H9 (cell line): ENCODE measurements at regions not wholly inside any gene's neighbourhood (a gene's known extent, or its start where the extent isn't known, plus 50 kb on each side); places are given as distances from the start of the nearest gene placed in this dataset.

Experiments
- DNase-seq: peaks from one replicate; pipeline ENCODE4 v3.0.0-alpha.2; 2017
- H2AFZ ChIP-seq: one replicate; pipeline ENCODE4 v1.6.1; 2013; ENCODE audit warnings: mild to moderate bottlenecking, low read length, control low read depth, moderate library complexity
- H2AK5ac ChIP-seq: 2 replicates; pipeline ENCODE4 v1.6.1; 2013; ENCODE audit warnings: low read length, control low read depth, mixed read lengths; ENCODE audit not compliant: insufficient read length
- H2BK120ac ChIP-seq: one replicate; pipeline ENCODE4 v1.6.1; 2013; ENCODE audit warnings: low read depth, mild to moderate bottlenecking, low read length, control low read depth, inconsistent platforms; ENCODE audit not compliant: poor library complexity, severe bottlenecking
- H2BK12ac ChIP-seq: 2 replicates; pipeline ENCODE4 v1.6.1; 2013; ENCODE audit warnings: low read length, control low read depth, mixed read lengths, low read depth; ENCODE audit not compliant: insufficient read length
- H2BK15ac ChIP-seq: 2 replicates; pipeline ENCODE4 v1.6.1; 2013; ENCODE audit warnings: low read depth, low read length, control low read depth
- H2BK20ac ChIP-seq: one replicate; pipeline ENCODE4 v1.6.1; 2013; ENCODE audit warnings: low read depth, mild to moderate bottlenecking, low read length, control low read depth, inconsistent platforms; ENCODE audit not compliant: poor library complexity, severe bottlenecking
- H2BK5ac ChIP-seq: 2 replicates; pipeline ENCODE4 v1.6.1; 2013; ENCODE audit warnings: low read length, control low read depth, mixed read lengths; ENCODE audit not compliant: insufficient read length
- H3K14ac ChIP-seq: 2 replicates; pipeline ENCODE4 v1.6.1; 2013; ENCODE audit warnings: low read length, control low read depth; ENCODE audit not compliant: insufficient read depth
- H3K18ac ChIP-seq: 2 replicates; pipeline ENCODE4 v1.6.1; 2013; ENCODE audit warnings: low read depth, mild to moderate bottlenecking, mixed read lengths, low read length, control low read depth; ENCODE audit not compliant: insufficient read length
- H3K23ac ChIP-seq: 2 replicates; pipeline ENCODE4 v1.6.1; 2013; ENCODE audit warnings: low read length, control low read depth, mixed read lengths, low read depth; ENCODE audit not compliant: insufficient read length
- H3K23me2 ChIP-seq: 2 replicates; pipeline ENCODE4 v1.6.1; 2013; ENCODE audit warnings: low read depth, mild to moderate bottlenecking, mixed read lengths, low read length, control low read depth; ENCODE audit not compliant: insufficient read length, poor library complexity, severe bottlenecking
- H3K27ac ChIP-seq: 2 replicates; pipeline ENCODE4 v1.5.1; 2013; ENCODE audit warnings: low read length, control low read depth, mixed read lengths, low read depth; ENCODE audit not compliant: insufficient read length
- H3K27me3 ChIP-seq: 2 replicates; pipeline ENCODE4 v1.6.1; 2013; ENCODE audit warnings: low read length, control low read depth, inconsistent platforms; ENCODE audit not compliant: insufficient read depth
- H3K4ac ChIP-seq: 2 replicates; pipeline ENCODE4 v1.6.1; 2013; ENCODE audit warnings: low read depth, mild to moderate bottlenecking, control low read depth, inconsistent platforms, low read length, moderate library complexity
- H3K4me1 ChIP-seq: 2 replicates; pipeline ENCODE4 v1.6.1; 2013; ENCODE audit warnings: low read length, control low read depth, inconsistent platforms; ENCODE audit not compliant: insufficient read depth
- H3K4me2 ChIP-seq: 2 replicates; pipeline ENCODE4 v1.6.1; 2013; ENCODE audit warnings: low read length, control low read depth, mixed read lengths; ENCODE audit not compliant: insufficient read length, insufficient read depth
- H3K56ac ChIP-seq: 2 replicates; pipeline ENCODE4 v1.6.1; 2013; ENCODE audit warnings: low read depth, mild to moderate bottlenecking, mixed read lengths, low read length, control low read depth; ENCODE audit not compliant: insufficient read length
- H3K79me1 ChIP-seq: 2 replicates; pipeline ENCODE4 v1.6.1; 2013; ENCODE audit warnings: low read depth, mild to moderate bottlenecking, moderate library complexity, low read length, control low read depth, inconsistent platforms; ENCODE audit not compliant: insufficient read depth, poor library complexity, severe bottlenecking
- H3K79me2 ChIP-seq: 2 replicates; pipeline ENCODE4 v1.6.1; 2013; ENCODE audit warnings: low read length, control low read depth, inconsistent platforms; ENCODE audit not compliant: insufficient read depth
- H3K9ac ChIP-seq: 2 replicates; pipeline ENCODE4 v1.6.1; 2013; ENCODE audit warnings: low read length, control low read depth, mixed read lengths; ENCODE audit not compliant: insufficient read length; ENCODE audit errors: extremely low read depth
- H3K9me3 ChIP-seq: one replicate; pipeline ENCODE4 v1.6.1; 2013; ENCODE audit warnings: low read depth, low read length, inconsistent platforms; ENCODE audit not compliant: control insufficient read depth
- H3T11ph ChIP-seq: one replicate; pipeline ENCODE4 v1.6.1; 2013; ENCODE audit warnings: mild to moderate bottlenecking, low read length, control low read depth, inconsistent platforms
- H4K20me1 ChIP-seq: one replicate; pipeline ENCODE4 v1.6.1; 2013; ENCODE audit not compliant: control insufficient read depth, insufficient read length, insufficient read depth
- H4K5ac ChIP-seq: 2 replicates; pipeline ENCODE4 v1.6.1; 2013; ENCODE audit warnings: low read depth, mild to moderate bottlenecking, mixed read lengths, low read length, control low read depth; ENCODE audit not compliant: insufficient read length
- H4K8ac ChIP-seq: replicated peaks from 2 replicates; pipeline ENCODE4 v1.6.1; 2013; ENCODE audit warnings: low read length, control low read depth, mixed read lengths, low read depth; ENCODE audit not compliant: insufficient read length
- H4K91ac ChIP-seq: 2 replicates; pipeline ENCODE4 v1.6.1; 2013; ENCODE audit warnings: low read depth, mild to moderate bottlenecking, moderate library complexity, mixed read lengths, low read length, control low read depth; ENCODE audit not compliant: insufficient read length
- H3K27ac Mint-ChIP-seq, 3 experiments: 2 replicates in 2 of 3; 3 replicates in 1 of 3; pipeline ENCODE4 v1.8.0; 2020 to 2021; ENCODE audit warnings: mixed read lengths in 3 of 3, mild to moderate bottlenecking in 1 of 3, moderate library complexity in 1 of 3
- H3K27me3 Mint-ChIP-seq: 2 replicates; pipeline ENCODE4 v1.8.0; 2021; ENCODE audit warnings: low read depth, mild to moderate bottlenecking, moderate library complexity, mixed read lengths
- H3K36me3 Mint-ChIP-seq, 3 experiments: 2 replicates in 2 of 3; 3 replicates in 1 of 3; pipeline ENCODE4 v1.8.0; 2020 to 2021; ENCODE audit warnings: low read depth in 3 of 3, mixed read lengths in 3 of 3; ENCODE audit not compliant: insufficient read depth in 1 of 3
- H3K4me1 Mint-ChIP-seq, 2 experiments: 2 replicates each; pipeline ENCODE4 v1.8.0; 2020; ENCODE audit warnings: mixed read lengths in 2 of 2
- H3K4me3 Mint-ChIP-seq, 2 experiments: 2 replicates in 1 of 2; 3 replicates in 1 of 2; pipeline ENCODE4 v1.8.0; 2020 to 2021; ENCODE audit warnings: mild to moderate bottlenecking in 2 of 2, mixed read lengths in 2 of 2, moderate library complexity in 1 of 2
- H3K9me3 Mint-ChIP-seq, 2 experiments: 2 replicates in 1 of 2; 3 replicates in 1 of 2; pipeline ENCODE4 v1.8.0; 2020; ENCODE audit warnings: mild to moderate bottlenecking in 2 of 2, mixed read lengths in 2 of 2, moderate library complexity in 1 of 2
- CTCF ChIP-seq: fragments of 200-600 bp; sonication (generic); conservative IDR thresholded peaks from 3 replicates; pipeline ENCODE4 v1.8.0; 2021; ENCODE audit warnings: antibody characterized with exemption, mild to moderate bottlenecking
- WGBS: extraction: QIAGEN DNeasy Blood & Tissue Kit; methylation state at CpG from one replicate; pipeline ENCODE4 v1.1.7; 2013; ENCODE audit warnings: missing lambda C conversion rate, low lambda C conversion rate, mixed read lengths; ENCODE audit not compliant: insufficient read length; ENCODE audit errors: extremely low coverage; 5-methylcytosine and 5-hydroxymethylcytosine counted together

GRCh38 chr10:127804696-127805095 is 67.7 kb downstream of the FOXI2 start:
- H2BK15ac ChIP-seq, result no peak overlapping the region
- H2BK20ac ChIP-seq, result no peak overlapping the region
- WGBS, result no CpG with 5 or more reads among the region's 8 CpGs
- no peak overlapping the region for H3K4ac ChIP-seq
- no peak overlapping the region for H2AFZ ChIP-seq
- DNase-seq, result no peak
- no peaks in the 10 kb centered on the region for H3K79me1 ChIP-seq
- no peak overlapping the region for H2BK5ac ChIP-seq
- no peak overlapping the region for H2AK5ac ChIP-seq
- no peak overlapping the region for H3K27ac Mint-ChIP-seq
- peaks cover 4 to 9% of the 10 kb centered on the region in 2 experiments; a peak in 3 of 5 replicates for H3K9me3 Mint-ChIP-seq
- H3K27ac ChIP-seq, result no peak overlapping the region
- no peak overlapping the region for H4K8ac ChIP-seq
- H3K23me2 ChIP-seq, result no peaks in the 10 kb centered on the region
- no peak overlapping the region for H4K5ac ChIP-seq
- no peak overlapping the region for H3K4me3 Mint-ChIP-seq
- H3K18ac ChIP-seq, result no peak overlapping the region
- no peak overlapping the region for H2BK12ac ChIP-seq
- H3K56ac ChIP-seq, result no peak overlapping the region
- no peaks in the 10 kb centered on the region; the same call in none of the 2 replicates for H3K27me3 Mint-ChIP-seq
- H4K91ac ChIP-seq, result no peak overlapping the region
- no peak overlapping the region for H3K14ac ChIP-seq
- TF ChIP-seq CTCF, result no peak
- no peaks in the 10 kb centered on the region; a peak in 1 of 7 replicates for H3K36me3 Mint-ChIP-seq
- no peaks in the 10 kb centered on the region for H4K20me1 ChIP-seq
- H3K4me1 ChIP-seq, result no peaks in the 10 kb centered on the region
- H3K79me2 ChIP-seq, result no peaks in the 10 kb centered on the region
- no peak overlapping the region for H3T11ph ChIP-seq
- H3K4me1 Mint-ChIP-seq, result peaks cover 5 to 12% of the 10 kb centered on the region in 2 experiments; a peak in 2 of 4 replicates
- H2BK120ac ChIP-seq, result no peak overlapping the region
- no peak overlapping the region for H3K9ac ChIP-seq
- no peaks in the 10 kb centered on the region for H3K27me3 ChIP-seq
- H3K23ac ChIP-seq, result no peak overlapping the region
- H3K9me3 ChIP-seq, result no peaks in the 10 kb centered on the region
- no peak overlapping the region for H3K4me2 ChIP-seq
